ENCODE measurements at regions not wholly inside any gene's neighbourhood (a gene's known extent, or its start where the extent isn't known, plus 50 kb on each side); places are given as distances from the start of the nearest gene placed in this dataset.

GRCh38 chr4:100804576-100805360, 286.9 kb upstream of the EMCN start:
- H3K27me3 Mint-ChIP-seq (ENCODE audit: unreplicated experiment), result no peaks in the 10 kb centered on the region
- TF ChIP-seq CTCF (IDR thresholded peaks at IDR 0.05; ENCODE audit: partially characterized antibody, unreplicated experiment), result no peak
- H3K4me3 Mint-ChIP-seq (ENCODE audit: unreplicated experiment), result no peak overlapping the region
- H3K9me3 Mint-ChIP-seq (ENCODE audit: unreplicated experiment), result no peaks in the 10 kb centered on the region
- peak overlapping the region; percentile 8 for H3K27ac Mint-ChIP-seq (ENCODE audit: unreplicated experiment)
- DNase-seq, result no peak
- peaks cover 3% of the 10 kb centered on the region for H3K4me1 Mint-ChIP-seq (ENCODE audit: low read depth, unreplicated experiment)
- no peaks in the 10 kb centered on the region for H3K36me3 Mint-ChIP-seq (ENCODE audit: unreplicated experiment)

- no peak for DNase-seq
- no peaks in the 10 kb centered on the region for H3K36me3 Mint-ChIP-seq (ENCODE audit: unreplicated experiment)
- no peak for TF ChIP-seq CTCF (IDR thresholded peaks at IDR 0.05; ENCODE audit: partially characterized antibody, unreplicated experiment)
- no peaks in the 10 kb centered on the region for H3K9me3 Mint-ChIP-seq (ENCODE audit: unreplicated experiment)
- H3K4me1 Mint-ChIP-seq (ENCODE audit: low read depth, unreplicated experiment), result peaks cover 3% of the 10 kb centered on the region
- no peaks in the 10 kb centered on the region for H3K27me3 Mint-ChIP-seq (ENCODE audit: unreplicated experiment)
- H3K4me3 Mint-ChIP-seq (ENCODE audit: unreplicated experiment), result no peak overlapping the region
- H3K27ac Mint-ChIP-seq (ENCODE audit: unreplicated experiment), result no peak overlapping the region
Observed at GRCh38 chr4:100803751-100804150, 285.9 kb upstream of the EMCN start.

GRCh38 chr4:100799761-100800539, 282.1 kb upstream of the EMCN start:
- Mint-ChIP-seq H3K9me3 (ENCODE audit: unreplicated experiment) (no peaks in the 10 kb centered on the region), H3K27me3 (ENCODE audit: unreplicated experiment) (no peaks in the 10 kb centered on the region), H3K27ac (ENCODE audit: unreplicated experiment) (no peak overlapping the region), H3K36me3 (ENCODE audit: unreplicated experiment) (no peaks in the 10 kb centered on the region), H3K4me3 (ENCODE audit: unreplicated experiment) (no peak overlapping the region), H3K4me1 (ENCODE audit: low read depth, unreplicated experiment) (no peaks in the 10 kb centered on the region)
- TF ChIP-seq CTCF (IDR thresholded peaks at IDR 0.05; ENCODE audit: partially characterized antibody, unreplicated experiment), result no peak
- DNase-seq, result no peak

- H3K27ac Mint-ChIP-seq (ENCODE audit: unreplicated experiment), result no peak overlapping the region
- DNase-seq, result no peak
- H3K4me3 Mint-ChIP-seq (ENCODE audit: unreplicated experiment), result no peak overlapping the region
- TF ChIP-seq CTCF (IDR thresholded peaks at IDR 0.05; ENCODE audit: partially characterized antibody, unreplicated experiment), result no peak
- no peaks in the 10 kb centered on the region for H3K9me3 Mint-ChIP-seq (ENCODE audit: unreplicated experiment)
- H3K36me3 Mint-ChIP-seq (ENCODE audit: unreplicated experiment), result no peaks in the 10 kb centered on the region
- no peaks in the 10 kb centered on the region for H3K27me3 Mint-ChIP-seq (ENCODE audit: unreplicated experiment)
- H3K4me1 Mint-ChIP-seq (ENCODE audit: low read depth, unreplicated experiment), result peaks cover 6% of the 10 kb centered on the region
Observed at GRCh38 chr4:100797791-100798190, 280.0 kb upstream of the EMCN start.

- Mint-ChIP-seq H3K27ac (ENCODE audit: unreplicated experiment) (no peak overlapping the region), H3K27me3 (ENCODE audit: unreplicated experiment) (no peaks in the 10 kb centered on the region), H3K9me3 (ENCODE audit: unreplicated experiment) (no peaks in the 10 kb centered on the region), H3K36me3 (ENCODE audit: unreplicated experiment) (no peaks in the 10 kb centered on the region), H3K4me1 (ENCODE audit: low read depth, unreplicated experiment) (peaks cover 6% of the 10 kb centered on the region), H3K4me3 (ENCODE audit: unreplicated experiment) (no peak overlapping the region)
- no peak for TF ChIP-seq CTCF (IDR thresholded peaks at IDR 0.05; ENCODE audit: partially characterized antibody, unreplicated experiment)
- DNase-seq, result no peak
Observed at GRCh38 chr4:100797356-100797755, 279.5 kb upstream of the EMCN start.

Data from glutamatergic neuron (in vitro differentiated cells).